Peyer's patch (tissue), 4 donors: ENCODE measurements at regions not wholly inside any gene's neighbourhood (a gene's known extent, or its start where the extent isn't known, plus 50 kb on each side); places are given as distances from the start of the nearest gene placed in this dataset.

Source experiments
- POLR2A ChIP-seq, 2 donors: fragments of 450-650 bp; IDR thresholded peaks; one replicate each; pipeline ENCODE4 v1.5.1; 2017; ENCODE audit warnings: antibody characterized with exemption in 2 of 2, mild to moderate bottlenecking in 2 of 2, moderate library complexity in 2 of 2
- TF ChIP-seq, protein P1 (sequence below), 6 experiments: fragments of 450-650 bp in 4 of 6; fragments of 200-600 bp in 2 of 6; sonication (generic) in 1 of 6; IDR thresholded peaks; one replicate each; pipeline ENCODE4 v1.5.1; 2017 to 2019; ENCODE audit warnings: antibody characterized with exemption in 6 of 6, mild to moderate bottlenecking in 3 of 6, moderate library complexity in 1 of 6

DNA sequence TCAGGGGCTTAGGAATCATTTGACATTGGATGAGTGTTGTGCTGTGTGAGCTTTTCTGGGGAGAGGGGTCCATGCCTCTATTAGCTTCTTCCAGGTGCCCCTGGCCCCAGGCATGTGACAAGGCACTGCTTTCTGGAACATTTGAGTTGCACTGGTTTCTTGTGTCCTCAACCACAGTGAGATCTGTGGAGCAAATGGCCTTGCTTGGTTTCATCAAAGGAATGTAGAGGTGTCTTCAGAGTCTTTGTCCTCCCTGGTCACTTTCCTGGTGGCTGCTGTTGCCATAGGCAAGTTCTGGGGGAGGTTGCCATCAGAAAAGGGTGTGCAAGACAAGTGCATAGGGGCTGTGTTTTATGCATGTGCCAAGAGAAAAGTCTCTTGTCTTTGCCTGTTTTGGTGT lies 157.5 kb downstream of the MACROH2A1 start:
- TF ChIP-seq POLR2A (IDR thresholded peaks at IDR 0.05): no peak
- TF ChIP-seq, protein P1, sequence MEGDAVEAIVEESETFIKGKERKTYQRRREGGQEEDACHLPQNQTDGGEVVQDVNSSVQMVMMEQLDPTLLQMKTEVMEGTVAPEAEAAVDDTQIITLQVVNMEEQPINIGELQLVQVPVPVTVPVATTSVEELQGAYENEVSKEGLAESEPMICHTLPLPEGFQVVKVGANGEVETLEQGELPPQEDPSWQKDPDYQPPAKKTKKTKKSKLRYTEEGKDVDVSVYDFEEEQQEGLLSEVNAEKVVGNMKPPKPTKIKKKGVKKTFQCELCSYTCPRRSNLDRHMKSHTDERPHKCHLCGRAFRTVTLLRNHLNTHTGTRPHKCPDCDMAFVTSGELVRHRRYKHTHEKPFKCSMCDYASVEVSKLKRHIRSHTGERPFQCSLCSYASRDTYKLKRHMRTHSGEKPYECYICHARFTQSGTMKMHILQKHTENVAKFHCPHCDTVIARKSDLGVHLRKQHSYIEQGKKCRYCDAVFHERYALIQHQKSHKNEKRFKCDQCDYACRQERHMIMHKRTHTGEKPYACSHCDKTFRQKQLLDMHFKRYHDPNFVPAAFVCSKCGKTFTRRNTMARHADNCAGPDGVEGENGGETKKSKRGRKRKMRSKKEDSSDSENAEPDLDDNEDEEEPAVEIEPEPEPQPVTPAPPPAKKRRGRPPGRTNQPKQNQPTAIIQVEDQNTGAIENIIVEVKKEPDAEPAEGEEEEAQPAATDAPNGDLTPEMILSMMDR (IDR thresholded peaks at IDR 0.05): no peak
